Coronary artery (tissue), 2 donors: ENCODE measurements at regions not wholly inside any gene's neighbourhood (a gene's known extent, or its start where the extent isn't known, plus 50 kb on each side); places are given as distances from the start of the nearest gene placed in this dataset.

Experiments
- DNase-seq: peaks from one replicate; pipeline ENCODE4 v3.0.0-alpha.2; 2017; ENCODE audit warnings: low spot score
- H3K27ac ChIP-seq, 2 donors: fragments of 200-600 bp; sonication (generic); one replicate each; pipeline ENCODE4 v1.5.1; 2016 to 2019
- H3K4me3 ChIP-seq: fragments of 200-600 bp; sonication (generic); 2 replicates; pipeline ENCODE4 v1.5.1; 2016; ENCODE audit warnings: mild to moderate bottlenecking, moderate library complexity
- CTCF ChIP-seq: fragments of 200-600 bp; sonication (generic); IDR thresholded peaks from one replicate; pipeline ENCODE4 v1.5.1; 2019; ENCODE audit warnings: antibody characterized with exemption

GRCh38 chr10:9060314-9060713, 1005.8 kb downstream of the GATA3 start:
- no peak for TF ChIP-seq CTCF
- no peak for DNase-seq
- H3K4me3 ChIP-seq = no peak overlapping the region
- H3K27ac ChIP-seq = no peak overlapping the region

GRCh38 chr10:9061871-9062270, 1007.4 kb downstream of the GATA3 start:
- Histone ChIP-seq H3K27ac (no peak overlapping the region), H3K4me3 (no peak overlapping the region)
- no peak for TF ChIP-seq CTCF
- DNase-seq = no peak

- no peak overlapping the region for H3K27ac ChIP-seq
- no peak for DNase-seq
- no peak overlapping the region for H3K4me3 ChIP-seq
- no peak for TF ChIP-seq CTCF
Measured at GRCh38 chr10:9066152-9066551, 1011.7 kb downstream of the GATA3 start.

- H3K4me3 ChIP-seq = no peak overlapping the region
- H3K27ac ChIP-seq = no peak overlapping the region
- no peak for TF ChIP-seq CTCF
- DNase-seq = no peak
Measured at GRCh38 chr10:9068003-9068402, 1013.5 kb downstream of the GATA3 start.

GRCh38 chr10:9069136-9069535, 1014.6 kb downstream of the GATA3 start:
- no peak overlapping the region for H3K4me3 ChIP-seq
- no peak for TF ChIP-seq CTCF
- no peak for DNase-seq
- no peak overlapping the region for H3K27ac ChIP-seq

GRCh38 chr10:9075420-9075819, 1020.9 kb downstream of the GATA3 start:
- Histone ChIP-seq H3K4me3 (no peak overlapping the region), H3K27ac (no peak overlapping the region)
- DNase-seq = no peak
- no peak for TF ChIP-seq CTCF

- Histone ChIP-seq H3K4me3 (no peak overlapping the region), H3K27ac (no peak overlapping the region)
- no peak for TF ChIP-seq CTCF
- DNase-seq = no peak
Measured at GRCh38 chr10:9076066-9076465, 1021.6 kb downstream of the GATA3 start.
